ENCODE measurements at regions not wholly inside any gene's neighbourhood (a gene's known extent, or its start where the extent isn't known, plus 50 kb on each side); places are given as distances from the start of the nearest gene placed in this dataset.

- no peak for DNase-seq (ENCODE audit: low spot score)
Observed at GRCh38 chr6:140609956-140610355, 1235.5 kb upstream of the CITED2 start.

- DNase-seq (ENCODE audit: low spot score): no peak
Observed at GRCh38 chr6:140609321-140609720, 1234.9 kb upstream of the CITED2 start.

DNA sequence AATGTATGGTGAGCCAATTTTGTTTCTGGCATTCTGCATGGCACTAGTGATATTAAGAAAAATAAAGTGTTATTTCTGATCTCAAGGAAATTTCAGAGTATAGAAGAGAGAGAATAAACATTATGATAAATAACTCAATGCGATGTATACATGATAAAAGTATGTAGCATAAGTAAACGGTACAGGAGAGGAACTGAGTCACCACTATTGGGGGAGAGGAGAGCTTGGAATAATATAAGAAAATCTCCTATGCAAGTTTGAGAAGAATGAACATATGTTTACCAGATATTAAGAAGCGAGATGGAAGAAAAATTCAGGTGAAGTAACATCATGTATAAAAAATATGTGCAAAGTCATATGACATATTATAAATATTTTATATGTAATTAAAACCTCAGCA lies 1230.3 kb upstream of the CITED2 start:
- DNase-seq (ENCODE audit: low spot score): no peak

GRCh38 chr6:140602431-140603248 lies 1228.2 kb upstream of the CITED2 start:
- DNase-seq (ENCODE audit: low spot score): no peak

DNA sequence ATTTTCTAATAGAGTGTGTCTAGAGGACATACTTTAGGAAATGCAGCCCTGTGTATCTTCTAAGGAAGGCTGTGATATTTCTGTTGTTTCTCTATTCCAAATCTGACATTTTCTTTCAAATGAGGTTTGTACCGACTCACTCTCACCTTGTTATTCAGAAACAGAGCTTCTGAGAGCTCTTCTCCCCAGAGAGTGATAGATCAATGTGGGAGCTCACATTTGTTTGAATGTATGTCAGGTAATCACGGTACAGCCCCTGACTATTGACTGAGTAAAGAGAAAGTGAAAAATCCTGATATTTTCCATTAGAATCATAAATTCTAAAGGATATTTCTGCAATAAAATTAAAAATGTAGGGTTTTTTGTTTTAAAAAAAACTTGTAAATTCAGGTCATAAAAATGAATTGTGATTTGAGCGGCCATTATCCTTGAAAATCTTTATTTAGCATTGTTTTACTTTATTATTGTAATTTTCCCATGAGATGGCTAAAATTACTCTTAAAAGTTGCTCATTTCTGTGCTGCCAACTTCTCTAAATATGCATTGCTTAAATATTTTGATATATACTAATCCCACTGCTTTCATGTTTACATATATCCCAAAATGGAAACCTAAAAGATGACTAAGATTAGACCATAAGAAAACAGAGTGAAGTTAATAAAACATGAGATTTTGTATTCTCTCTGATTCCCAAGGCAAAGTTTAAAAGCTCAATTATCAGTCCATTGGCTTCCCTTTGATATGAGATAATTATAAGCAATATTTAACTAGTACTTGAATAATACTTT lies 1226.8 kb upstream of the CITED2 start:
- DNase-seq (ENCODE audit: low spot score): no peak

DNA sequence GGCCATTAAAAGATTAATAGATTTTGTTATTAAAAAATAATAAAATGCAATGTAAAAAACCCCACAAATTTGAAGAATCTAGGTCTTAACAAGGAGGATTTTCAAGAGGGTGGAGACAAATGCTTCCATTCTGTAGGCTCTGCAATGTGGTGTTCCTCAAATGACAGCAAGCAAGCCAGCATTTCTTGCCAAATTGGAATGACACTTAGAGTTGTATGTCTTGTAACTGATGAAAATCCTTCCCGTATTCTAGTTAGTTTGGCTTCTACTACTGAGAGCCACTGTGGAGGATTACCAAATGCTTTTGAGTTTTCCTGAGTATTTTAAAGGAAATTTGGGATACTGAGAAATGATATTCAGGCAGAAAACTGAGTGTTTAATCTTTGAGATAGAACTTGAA lies 1225.5 kb upstream of the CITED2 start:
- DNase-seq (ENCODE audit: low spot score): no peak

- DNase-seq (ENCODE audit: low spot score): no peak
Observed at GRCh38 chr6:140597181-140597580, 1222.7 kb upstream of the CITED2 start.

GRCh38 chr6:140594806-140595128 lies 1220.3 kb upstream of the CITED2 start:
- DNase-seq (ENCODE audit: low spot score): no peak

GRCh38 chr6:140592877-140593276 lies 1218.4 kb upstream of the CITED2 start:
- DNase-seq (ENCODE audit: low spot score): no peak

DNA sequence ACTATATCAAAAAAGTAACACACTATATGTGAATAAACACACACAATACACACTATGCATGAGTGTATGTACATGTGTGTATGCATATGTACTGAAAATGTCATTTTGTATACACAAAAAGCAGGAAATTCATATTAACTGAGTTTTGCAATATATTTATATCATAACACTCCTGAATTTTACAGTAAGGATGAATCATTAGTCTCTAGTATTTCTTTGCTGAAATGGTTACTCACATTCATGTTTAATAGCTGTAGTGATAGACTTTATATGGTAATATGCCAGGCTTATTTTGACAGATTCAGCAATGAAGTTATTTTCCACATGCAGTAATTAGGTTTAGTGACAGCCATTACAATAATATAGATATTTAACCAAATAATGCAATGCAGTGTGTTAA lies 1216.2 kb upstream of the CITED2 start:
- no peak for DNase-seq (ENCODE audit: low spot score)

DNA sequence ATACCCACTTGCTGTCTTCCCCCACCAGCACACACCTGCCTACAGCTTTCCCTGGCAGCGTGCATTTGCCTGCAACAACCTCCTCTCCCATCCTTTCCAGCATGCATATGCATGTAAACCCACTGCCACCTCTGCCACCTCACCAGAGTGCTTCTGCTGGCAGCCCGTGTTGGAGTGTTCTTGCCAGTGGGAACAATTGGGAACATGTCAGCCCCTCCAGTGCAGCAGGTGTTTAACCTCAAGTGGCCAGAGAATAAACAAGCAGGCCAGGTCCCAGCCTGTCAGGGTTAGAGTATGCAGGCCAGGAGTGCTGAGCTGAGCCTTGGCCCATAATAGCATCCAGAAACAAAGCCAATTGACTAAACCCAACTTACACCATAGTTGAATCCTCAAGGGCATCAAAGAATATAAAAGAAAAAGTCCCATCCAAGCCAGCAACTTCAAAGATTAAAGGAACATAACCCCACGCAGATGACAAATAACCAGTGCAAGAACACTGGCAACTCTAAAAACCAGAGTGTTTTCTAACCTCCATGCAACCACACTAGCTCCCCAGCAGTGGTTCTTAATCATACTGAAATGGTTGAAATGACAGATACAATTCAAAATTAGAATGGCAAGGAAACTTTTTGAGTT lies 1212.1 kb upstream of the CITED2 start:
- no peak for DNase-seq (ENCODE audit: low spot score)

GRCh38 chr6:140581601-140582000 lies 1207.2 kb upstream of the CITED2 start:
- DNase-seq (ENCODE audit: low spot score): no peak

DNA sequence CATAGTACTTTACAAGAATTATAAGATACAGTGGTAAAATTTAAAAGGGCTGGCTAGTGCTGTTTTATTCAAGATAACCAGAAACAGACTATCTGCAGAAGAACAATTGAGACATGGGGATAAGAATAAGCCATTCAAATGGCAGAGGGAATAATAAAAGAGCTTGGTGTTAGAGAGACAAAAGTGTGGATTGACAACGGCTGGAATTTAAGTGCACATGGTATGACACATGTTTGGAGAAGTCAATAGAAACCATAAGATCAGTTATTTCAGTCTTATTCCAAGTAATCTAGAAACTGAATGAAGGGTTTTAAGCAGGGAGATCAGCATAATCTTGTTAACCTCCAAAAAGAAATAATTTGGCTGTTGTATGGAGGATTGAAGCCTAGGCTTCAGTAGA lies 1205.5 kb upstream of the CITED2 start:
- DNase-seq (ENCODE audit: low spot score): no peak

DNA sequence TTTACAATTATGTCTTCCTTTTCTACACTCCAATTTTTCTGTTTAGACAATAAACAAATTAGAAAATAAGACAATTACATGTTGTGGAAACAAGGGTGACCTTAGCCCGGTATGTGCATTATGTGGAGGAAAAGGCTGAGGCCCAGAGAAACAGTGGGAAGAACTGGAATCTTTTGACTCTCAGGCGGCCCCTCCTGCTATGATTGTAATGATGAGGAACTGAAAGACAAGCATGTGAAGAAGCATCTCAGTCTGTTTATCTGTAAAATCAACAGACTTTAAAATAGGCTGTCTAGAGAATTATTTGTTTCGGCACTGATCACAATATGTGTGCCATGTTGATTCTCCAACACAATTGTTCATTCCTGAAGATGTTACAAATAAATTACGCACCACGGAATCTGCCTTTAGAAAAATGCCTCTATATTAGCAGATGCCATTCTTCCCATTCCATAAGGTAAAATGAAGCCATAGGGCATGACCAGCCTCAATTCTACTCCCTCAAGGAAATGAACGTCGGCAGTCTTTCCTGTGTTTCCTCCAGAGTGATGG lies 1201.6 kb upstream of the CITED2 start:
- DNase-seq (ENCODE audit: low spot score): no peak

GRCh38 chr6:140572867-140573266 lies 1198.4 kb upstream of the CITED2 start:
- no peak for DNase-seq (ENCODE audit: low spot score)

DNA sequence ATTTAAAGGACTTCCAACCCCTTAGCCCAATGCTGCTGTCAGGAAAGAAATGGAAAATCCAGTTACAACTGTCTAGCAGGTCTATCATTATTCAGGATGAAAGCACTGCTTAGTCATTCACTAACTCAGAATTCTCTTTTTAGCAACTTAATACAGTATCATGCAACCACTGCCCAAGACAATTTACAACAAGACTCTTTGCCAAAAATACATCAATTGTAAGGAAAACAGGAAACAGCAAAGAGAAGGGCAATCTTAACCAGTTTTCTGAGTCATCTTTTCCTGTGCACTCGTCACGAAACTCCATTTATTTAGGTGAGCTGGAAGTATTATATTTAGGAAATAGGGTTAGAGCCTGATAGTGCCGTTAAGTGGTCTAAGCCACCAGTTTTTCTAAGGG lies 1197.7 kb upstream of the CITED2 start:
- no peak for DNase-seq (ENCODE audit: low spot score)

- DNase-seq (ENCODE audit: low spot score): no peak
Observed at GRCh38 chr6:140571145-140571544, 1196.7 kb upstream of the CITED2 start.

- no peak for DNase-seq (ENCODE audit: low spot score)
Observed at GRCh38 chr6:140567466-140567865, 1193.0 kb upstream of the CITED2 start.

DNA sequence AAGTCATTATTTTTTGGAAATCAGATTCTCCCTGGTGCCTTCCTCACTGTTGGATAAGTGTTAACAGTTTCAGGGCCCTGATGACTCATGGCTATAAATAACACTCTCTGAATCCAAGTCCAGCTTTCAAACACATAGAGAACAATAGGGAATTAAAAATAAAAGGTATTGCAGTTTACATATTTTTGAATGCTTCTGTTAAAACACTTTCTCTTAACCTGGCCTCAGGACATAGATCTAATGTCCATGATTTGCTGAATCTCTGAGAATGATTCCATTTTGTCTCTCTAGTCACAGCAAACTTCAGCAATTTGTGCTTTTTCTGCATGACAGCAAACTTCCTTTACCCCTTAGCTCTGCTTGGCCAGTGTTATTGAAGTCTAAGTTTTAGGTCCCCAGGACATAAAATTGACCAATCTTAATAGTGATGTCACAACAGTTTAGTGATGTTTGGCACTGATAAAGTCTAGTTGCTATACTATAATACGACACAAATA lies 1192.4 kb upstream of the CITED2 start:
- DNase-seq (ENCODE audit: low spot score): no peak

GRCh38 chr6:140563728-140564127 lies 1189.3 kb upstream of the CITED2 start:
- DNase-seq (ENCODE audit: low spot score): no peak

- no peak for DNase-seq (ENCODE audit: low spot score)
Observed at GRCh38 chr6:140561701-140562100, 1187.3 kb upstream of the CITED2 start.

GRCh38 chr6:140560671-140561070 lies 1186.2 kb upstream of the CITED2 start:
- DNase-seq (ENCODE audit: low spot score): no peak
